ENCODE measurements at regions not wholly inside any gene's neighbourhood (a gene's known extent, or its start where the extent isn't known, plus 50 kb on each side); places are given as distances from the start of the nearest gene placed in this dataset.
"Not testable (repeated sequence)": the region's sequence is repeated elsewhere in the genome, so short reads cannot be mapped to it uniquely, and the experiment has no call there.

- Histone ChIP-seq H3K4me3 (ENCODE audit: low read length) (no peak overlapping the region), H3K27me3 (ENCODE audit: control insufficient read depth, insufficient read depth, low read length) (no peaks in the 10 kb centered on the region), H3K9me3 (ENCODE audit: control insufficient read depth, low read depth, low read length) (no peaks in the 10 kb centered on the region), H3K4me1 (ENCODE audit: control insufficient read depth, insufficient read depth, low read length) (no peaks in the 10 kb centered on the region), H3K36me3 (ENCODE audit: control insufficient read depth, insufficient read depth, low read length) (no peaks in the 10 kb centered on the region), H3K27ac (ENCODE audit: low read length) (no peak overlapping the region)
- no peak for DNase-seq
These were observed 1380.4 kb downstream of the SLITRK1 start for GRCh38 chr13:82501834-82502233.

- no peaks in the 10 kb centered on the region for H3K36me3 ChIP-seq (ENCODE audit: control insufficient read depth, insufficient read depth, low read length)
- H3K27me3 ChIP-seq (ENCODE audit: control insufficient read depth, insufficient read depth, low read length) = no peaks in the 10 kb centered on the region
- no peaks in the 10 kb centered on the region for H3K9me3 ChIP-seq (ENCODE audit: control insufficient read depth, low read depth, low read length)
- no peak overlapping the region for H3K27ac ChIP-seq (ENCODE audit: low read length)
- H3K4me1 ChIP-seq (ENCODE audit: control insufficient read depth, insufficient read depth, low read length) = no peaks in the 10 kb centered on the region
- no CpG with 5 or more reads among the region's 2 CpGs for WGBS (ENCODE audit: insufficient coverage, low lambda C conversion rate)
- no peak overlapping the region for H3K4me3 ChIP-seq (ENCODE audit: low read length)
- DNase-seq = no peak
These were observed 1401.9 kb downstream of the SLITRK1 start for GRCh38 chr13:82480415-82480814.

- no CpG with 5 or more reads among the region's 1 CpG for WGBS (ENCODE audit: insufficient coverage, low lambda C conversion rate)
- Histone ChIP-seq H3K4me3 (ENCODE audit: low read length) (no peak overlapping the region), H3K4me1 (ENCODE audit: control insufficient read depth, insufficient read depth, low read length) (no peaks in the 10 kb centered on the region), H3K27ac (ENCODE audit: low read length) (no peak overlapping the region), H3K36me3 (ENCODE audit: control insufficient read depth, insufficient read depth, low read length) (no peaks in the 10 kb centered on the region), H3K27me3 (ENCODE audit: control insufficient read depth, insufficient read depth, low read length) (no peaks in the 10 kb centered on the region), H3K9me3 (ENCODE audit: control insufficient read depth, low read depth, low read length) (no peaks in the 10 kb centered on the region)
- DNase-seq = no peak
These were observed 1404.8 kb downstream of the SLITRK1 start for GRCh38 chr13:82477436-82477835.

GRCh38 chr13:82467626-82468025 is 1414.6 kb downstream of the SLITRK1 start:
- Histone ChIP-seq H3K4me3 (ENCODE audit: low read length) (no peak overlapping the region), H3K4me1 (ENCODE audit: control insufficient read depth, insufficient read depth, low read length) (no peaks in the 10 kb centered on the region), H3K27ac (ENCODE audit: low read length) (no peak overlapping the region), H3K9me3 (ENCODE audit: control insufficient read depth, low read depth, low read length) (no peaks in the 10 kb centered on the region), H3K27me3 (ENCODE audit: control insufficient read depth, insufficient read depth, low read length) (no peaks in the 10 kb centered on the region), H3K36me3 (ENCODE audit: control insufficient read depth, insufficient read depth, low read length) (no peaks in the 10 kb centered on the region)
- WGBS (ENCODE audit: insufficient coverage, low lambda C conversion rate) = 80% methylated on average over 1 of the region's 1 CpG
- DNase-seq = no peak

- not testable (repeated sequence) for DNase-seq; H3K9me3 ChIP-seq (ENCODE audit: control insufficient read depth, low read depth, low read length); H3K27me3 ChIP-seq (ENCODE audit: control insufficient read depth, insufficient read depth, low read length); H3K27ac ChIP-seq (ENCODE audit: low read length); H3K4me3 ChIP-seq (ENCODE audit: low read length); H3K36me3 ChIP-seq (ENCODE audit: control insufficient read depth, insufficient read depth, low read length); H3K4me1 ChIP-seq (ENCODE audit: control insufficient read depth, insufficient read depth, low read length)
- WGBS (ENCODE audit: insufficient coverage, low lambda C conversion rate) = 40% methylated on average over 1 of the region's 4 CpGs
These were observed 1422.7 kb downstream of the SLITRK1 start for GRCh38 chr13:82459575-82459974.

- H3K4me1 ChIP-seq (ENCODE audit: control insufficient read depth, insufficient read depth, low read length) = no peaks in the 10 kb centered on the region
- no peak overlapping the region for H3K4me3 ChIP-seq (ENCODE audit: low read length)
- no peak for DNase-seq
- no peak overlapping the region for H3K27ac ChIP-seq (ENCODE audit: low read length)
- H3K36me3 ChIP-seq (ENCODE audit: control insufficient read depth, insufficient read depth, low read length) = no peaks in the 10 kb centered on the region
- peaks cover 5% of the 10 kb centered on the region for H3K9me3 ChIP-seq (ENCODE audit: control insufficient read depth, low read depth, low read length)
- H3K27me3 ChIP-seq (ENCODE audit: control insufficient read depth, insufficient read depth, low read length) = no peaks in the 10 kb centered on the region
- no CpG with 5 or more reads among the region's 13 CpGs for WGBS (ENCODE audit: insufficient coverage, low lambda C conversion rate)
These were observed 1424.1 kb downstream of the SLITRK1 start for GRCh38 chr13:82458169-82458568.

GRCh38 chr13:82457548-82457947 is 1424.7 kb downstream of the SLITRK1 start:
- not testable (repeated sequence) for H3K4me1 ChIP-seq (ENCODE audit: control insufficient read depth, insufficient read depth, low read length); H3K4me3 ChIP-seq (ENCODE audit: low read length); H3K27ac ChIP-seq (ENCODE audit: low read length); DNase-seq; H3K27me3 ChIP-seq (ENCODE audit: control insufficient read depth, insufficient read depth, low read length); H3K36me3 ChIP-seq (ENCODE audit: control insufficient read depth, insufficient read depth, low read length); H3K9me3 ChIP-seq (ENCODE audit: control insufficient read depth, low read depth, low read length)
- no CpG with 5 or more reads among the region's 13 CpGs for WGBS (ENCODE audit: insufficient coverage, low lambda C conversion rate)

GRCh38 chr13:82447416-82448077 is 1434.7 kb downstream of the SLITRK1 start:
- H3K36me3 ChIP-seq (ENCODE audit: control insufficient read depth, insufficient read depth, low read length) = no peaks in the 10 kb centered on the region
- H3K27ac ChIP-seq (ENCODE audit: low read length) = no peak overlapping the region
- no peaks in the 10 kb centered on the region for H3K4me1 ChIP-seq (ENCODE audit: control insufficient read depth, insufficient read depth, low read length)
- WGBS (ENCODE audit: insufficient coverage, low lambda C conversion rate) = no CpG with 5 or more reads among the region's 1 CpG
- no peaks in the 10 kb centered on the region for H3K9me3 ChIP-seq (ENCODE audit: control insufficient read depth, low read depth, low read length)
- no peak for DNase-seq
- no peak overlapping the region for H3K4me3 ChIP-seq (ENCODE audit: low read length)
- H3K27me3 ChIP-seq (ENCODE audit: control insufficient read depth, insufficient read depth, low read length) = no peaks in the 10 kb centered on the region

- Histone ChIP-seq H3K9me3 (ENCODE audit: control insufficient read depth, low read depth, low read length) (no peaks in the 10 kb centered on the region), H3K4me1 (ENCODE audit: control insufficient read depth, insufficient read depth, low read length) (no peaks in the 10 kb centered on the region), H3K27ac (ENCODE audit: low read length) (no peak overlapping the region), H3K36me3 (ENCODE audit: control insufficient read depth, insufficient read depth, low read length) (no peaks in the 10 kb centered on the region), H3K4me3 (ENCODE audit: low read length) (no peak overlapping the region), H3K27me3 (ENCODE audit: control insufficient read depth, insufficient read depth, low read length) (no peaks in the 10 kb centered on the region)
- no CpG with 5 or more reads among the region's 1 CpG for WGBS (ENCODE audit: insufficient coverage, low lambda C conversion rate)
- DNase-seq = no peak
These were observed 1442.9 kb downstream of the SLITRK1 start for GRCh38 chr13:82439159-82439904.

GRCh38 chr13:82438320-82438719 is 1444.0 kb downstream of the SLITRK1 start:
- no peak for DNase-seq
- no peaks in the 10 kb centered on the region for H3K9me3 ChIP-seq (ENCODE audit: control insufficient read depth, low read depth, low read length)
- no CpG with 5 or more reads among the region's 1 CpG for WGBS (ENCODE audit: insufficient coverage, low lambda C conversion rate)
- H3K27ac ChIP-seq (ENCODE audit: low read length) = no peak overlapping the region
- no peaks in the 10 kb centered on the region for H3K4me1 ChIP-seq (ENCODE audit: control insufficient read depth, insufficient read depth, low read length)
- H3K36me3 ChIP-seq (ENCODE audit: control insufficient read depth, insufficient read depth, low read length) = no peaks in the 10 kb centered on the region
- H3K4me3 ChIP-seq (ENCODE audit: low read length) = no peak overlapping the region
- H3K27me3 ChIP-seq (ENCODE audit: control insufficient read depth, insufficient read depth, low read length) = no peaks in the 10 kb centered on the region

- no peak overlapping the region for H3K4me3 ChIP-seq (ENCODE audit: low read length)
- H3K36me3 ChIP-seq (ENCODE audit: control insufficient read depth, insufficient read depth, low read length) = no peaks in the 10 kb centered on the region
- WGBS (ENCODE audit: insufficient coverage, low lambda C conversion rate) = no CpG with 5 or more reads among the region's 1 CpG
- H3K27me3 ChIP-seq (ENCODE audit: control insufficient read depth, insufficient read depth, low read length) = no peaks in the 10 kb centered on the region
- no peaks in the 10 kb centered on the region for H3K4me1 ChIP-seq (ENCODE audit: control insufficient read depth, insufficient read depth, low read length)
- H3K9me3 ChIP-seq (ENCODE audit: control insufficient read depth, low read depth, low read length) = no peaks in the 10 kb centered on the region
- DNase-seq = no peak
- H3K27ac ChIP-seq (ENCODE audit: low read length) = no peak overlapping the region
These were observed 1446.1 kb downstream of the SLITRK1 start for GRCh38 chr13:82436099-82436585.
